Upper lobe of left lung (tissue), 6 donors: ENCODE measurements at regions not wholly inside any gene's neighbourhood (a gene's known extent, or its start where the extent isn't known, plus 50 kb on each side); places are given as distances from the start of the nearest gene placed in this dataset.

Experiments
- ATAC-seq, 2 donors: fragments of 200-7000 bp; cut with Tn5 transposase; one replicate each; pipeline ENCODE4 v1.9.1; 2022; ENCODE audit warnings: mild to moderate bottlenecking in 2 of 2, moderate library complexity in 2 of 2; ENCODE audit not compliant: low FRiP score in 2 of 2
- DNase-seq, 2 donors: peaks; one replicate each; pipeline ENCODE4 v3.0.0-alpha.2; 2019 to 2020
- H3K27ac ChIP-seq, 4 donors: fragments of 200-600 bp; sonication (generic); one replicate each; pipeline ENCODE4 v1.5.1; 2016 to 2019
- H3K27me3 ChIP-seq, 4 donors: fragments of 200-600 bp; sonication (generic); one replicate each; pipeline ENCODE4 v1.5.1; 2017 to 2019
- H3K36me3 ChIP-seq, 4 donors: fragments of 200-600 bp; sonication (generic); one replicate each; pipeline ENCODE4 v1.5.1; 2016 to 2019
- H3K4me1 ChIP-seq, 4 donors: fragments of 200-600 bp; sonication (generic); one replicate each; pipeline ENCODE4 v1.5.1; 2018 to 2019
- H3K4me3 ChIP-seq, 4 donors: fragments of 200-600 bp; sonication (generic); one replicate each; pipeline ENCODE4 v1.5.1; 2017 to 2019; ENCODE audit warnings: mild to moderate bottlenecking in 2 of 4, moderate library complexity in 1 of 4
- H3K9me3 ChIP-seq, 4 donors: fragments of 200-600 bp; sonication (generic); one replicate each; pipeline ENCODE4 v1.5.1; 2018 to 2019
- CTCF ChIP-seq, 6 experiments: fragments of 450-650 bp in 4 of 6; fragments of 200-600 bp in 2 of 6; sonication (generic) in 2 of 6; IDR thresholded peaks; one replicate each; pipeline ENCODE4 v1.5.1; 2016 to 2019; ENCODE audit warnings: antibody characterized with exemption in 6 of 6
- EP300 ChIP-seq, 4 donors: sonication (generic); formaldehyde crosslinking; IDR thresholded peaks; one replicate each; pipeline ENCODE4 v1.5.1; 2017; ENCODE audit warnings: antibody characterized with exemption in 4 of 4, control low read depth in 2 of 4
- POLR2A ChIP-seq, 4 donors: fragments of 450-650 bp; IDR thresholded peaks; one replicate each; pipeline ENCODE4 v1.5.1; 2016 to 2017; ENCODE audit warnings: antibody characterized with exemption in 4 of 4, mild to moderate bottlenecking in 2 of 4
- POLR2AphosphoS5 ChIP-seq, 2 donors: sonication (generic); formaldehyde crosslinking; IDR thresholded peaks; one replicate each; pipeline ENCODE4 v1.5.1; 2017; ENCODE audit warnings: antibody characterized with exemption in 2 of 2
- WGBS, 2 donors: methylation state at CpG; one replicate each; pipeline ENCODE4 v1.1.5; 2017 to 2018; 5-methylcytosine and 5-hydroxymethylcytosine counted together
- donor health status: DM: no; HTN: no; CAD: no; lungs with moderate emphysema.
- donor health status: DM: no; HTN: yes; CAD: no; lungs with severe emphysema.

- no peak overlapping the region for H3K4me3 ChIP-seq
- 72 to 76% methylated on average over 6 of the region's 6 CpGs for WGBS, 2 donors
- H3K36me3 ChIP-seq, result no peaks in the 10 kb centered on the region
- ATAC-seq, result no peak
- H3K9me3 ChIP-seq, result no peaks in the 10 kb centered on the region
- TF ChIP-seq POLR2AphosphoS5 (IDR thresholded peaks at IDR 0.05) (no peak), EP300 (IDR thresholded peaks at IDR 0.05) (no peak), CTCF (IDR thresholded peaks at IDR 0.05) (no peak), POLR2A (IDR thresholded peaks at IDR 0.05) (no peak)
- no peaks in the 10 kb centered on the region for H3K4me1 ChIP-seq
- H3K27ac ChIP-seq, result no peak overlapping the region
- no peak for DNase-seq
- no peaks in the 10 kb centered on the region for H3K27me3 ChIP-seq
Observed at GRCh38 chr22:47651216-47651987, 889.0 kb downstream of the TBC1D22A start.

- WGBS, 2 donors, result 94 to 97% methylated on average over 5 of the region's 5 CpGs
- Histone ChIP-seq H3K9me3 (no peaks in the 10 kb centered on the region), H3K4me1 (no peaks in the 10 kb centered on the region), H3K27ac (no peak overlapping the region), H3K36me3 (no peaks in the 10 kb centered on the region), H3K27me3 (no peaks in the 10 kb centered on the region), H3K4me3 (no peak overlapping the region)
- DNase-seq (no peak), ATAC-seq (peak in 1 of 2 donors; percentile 35)
- no peak for TF ChIP-seq EP300 (IDR thresholded peaks at IDR 0.05)
- TF ChIP-seq CTCF (IDR thresholded peaks at IDR 0.05), result no peak
- no peak for TF ChIP-seq POLR2A (IDR thresholded peaks at IDR 0.05)
- TF ChIP-seq POLR2AphosphoS5 (IDR thresholded peaks at IDR 0.05), result no peak
Observed at GRCh38 chr22:47647720-47648119, 885.3 kb downstream of the TBC1D22A start.

DNA sequence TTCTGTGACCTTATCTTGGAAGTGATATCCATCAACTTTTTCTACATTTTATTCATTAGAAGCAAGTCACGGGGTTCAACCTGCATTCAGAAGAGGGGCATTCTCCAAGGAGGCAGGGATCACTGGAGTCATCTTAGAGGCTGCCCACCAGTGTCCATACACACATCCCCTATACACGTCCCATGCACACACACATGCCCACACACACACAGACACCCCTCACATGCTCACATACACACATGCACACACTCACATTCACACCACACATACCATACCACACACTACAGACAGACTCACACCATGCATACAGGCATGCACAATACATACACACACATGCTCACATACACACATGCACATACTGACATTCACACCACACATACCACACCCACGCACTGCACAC, 884.7 kb downstream of the TBC1D22A start:
- DNase-seq, result no peak
- peak in 1 of 2 donors; percentile 59 for ATAC-seq
- Histone ChIP-seq H3K4me3 (no peak overlapping the region), H3K27me3 (no peaks in the 10 kb centered on the region), H3K4me1 (no peaks in the 10 kb centered on the region), H3K27ac (no peak overlapping the region), H3K9me3 (no peaks in the 10 kb centered on the region), H3K36me3 (no peaks in the 10 kb centered on the region)
- WGBS, 2 donors, result 80 to 84% methylated on average over 3 of the region's 3 CpGs
- TF ChIP-seq POLR2A (IDR thresholded peaks at IDR 0.05), result no peak
- TF ChIP-seq CTCF (IDR thresholded peaks at IDR 0.05), result no peak
- TF ChIP-seq EP300 (IDR thresholded peaks at IDR 0.05), result no peak
- no peak for TF ChIP-seq POLR2AphosphoS5 (IDR thresholded peaks at IDR 0.05)

GRCh38 chr22:47645923-47646322, 883.5 kb downstream of the TBC1D22A start:
- H3K27me3 ChIP-seq, result no peaks in the 10 kb centered on the region
- no peak for ATAC-seq
- no peaks in the 10 kb centered on the region for H3K36me3 ChIP-seq
- H3K27ac ChIP-seq, result no peak overlapping the region
- 71 to 85% methylated on average over 2 of the region's 2 CpGs for WGBS, 2 donors
- no peak overlapping the region for H3K4me3 ChIP-seq
- no peak for DNase-seq
- no peaks in the 10 kb centered on the region for H3K4me1 ChIP-seq
- TF ChIP-seq POLR2AphosphoS5 (IDR thresholded peaks at IDR 0.05) (no peak), EP300 (IDR thresholded peaks at IDR 0.05) (no peak), POLR2A (IDR thresholded peaks at IDR 0.05) (no peak), CTCF (IDR thresholded peaks at IDR 0.05) (no peak)
- no peaks in the 10 kb centered on the region for H3K9me3 ChIP-seq

DNA sequence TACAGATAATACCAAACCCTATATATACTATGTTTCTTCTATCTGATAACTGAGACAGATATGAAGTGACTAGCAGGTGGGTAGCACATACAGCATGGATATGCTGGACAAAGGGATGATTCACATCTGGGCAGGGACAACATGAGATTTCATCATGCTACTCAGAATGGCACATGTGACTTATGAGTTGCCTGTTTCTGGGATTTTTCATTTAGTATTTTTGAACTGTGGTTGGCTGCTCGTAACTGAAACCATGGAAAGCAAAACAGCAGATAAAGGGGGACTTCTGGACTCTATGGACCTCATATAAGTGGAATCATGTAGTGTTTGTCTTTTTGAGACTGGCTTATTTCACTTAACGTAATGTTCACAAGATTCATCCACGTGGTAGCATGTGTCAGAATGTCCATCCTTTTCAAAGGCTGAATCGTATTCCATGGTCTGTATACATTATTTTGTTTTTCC, 883.0 kb downstream of the TBC1D22A start:
- Histone ChIP-seq H3K4me3 (no peak overlapping the region), H3K9me3 (no peaks in the 10 kb centered on the region), H3K27me3 (no peaks in the 10 kb centered on the region), H3K4me1 (no peaks in the 10 kb centered on the region), H3K36me3 (no peaks in the 10 kb centered on the region), H3K27ac (no peak overlapping the region)
- 83 to 86% methylated on average over 4 of the region's 4 CpGs for WGBS, 2 donors
- TF ChIP-seq POLR2A (IDR thresholded peaks at IDR 0.05) (no peak), POLR2AphosphoS5 (IDR thresholded peaks at IDR 0.05) (no peak)
- DNase-seq, result no peak
- no peak for ATAC-seq
